Tibial artery (tissue), 4 donors: ENCODE measurements at regions not wholly inside any gene's neighbourhood (a gene's known extent, or its start where the extent isn't known, plus 50 kb on each side); places are given as distances from the start of the nearest gene placed in this dataset.

ENCODE experiments used
- DNase-seq, 2 donors: peaks; one replicate each; pipeline ENCODE4 v3.0.0-alpha.2; 2019
- H3K27ac ChIP-seq, 2 donors: fragments of 200-600 bp; sonication (generic) in 1 of 2; 1 replicate in 1 of 2; 2 replicates in 1 of 2; pipeline ENCODE4 v1.5.1; 2018 to 2019; ENCODE audit warnings: mild to moderate bottlenecking in 1 of 2
- H3K27me3 ChIP-seq, 2 donors: fragments of 200-600 bp; sonication (generic) in 1 of 2; one replicate each; pipeline versions ENCODE4 v1.5.1 to v1.6.0; 2016 to 2019
- H3K36me3 ChIP-seq, 3 donors: fragments of 200-600 bp; sonication (generic) in 2 of 3; one replicate each; pipeline ENCODE4 v1.5.1; 2016 to 2019; ENCODE audit warnings: mild to moderate bottlenecking in 2 of 3
- H3K4me1 ChIP-seq, 4 donors: fragments of 200-600 bp; sonication (generic) in 2 of 4; 1 replicate in 3 of 4; 2 replicates in 1 of 4; pipeline ENCODE4 v1.5.1; 2016 to 2019
- H3K4me3 ChIP-seq, 2 donors: fragments of 200-600 bp; sonication (generic) in 1 of 2; 1 replicate in 1 of 2; 2 replicates in 1 of 2; pipeline ENCODE4 v1.5.1; 2018 to 2019; ENCODE audit warnings: mild to moderate bottlenecking in 2 of 2
- H3K9me3 ChIP-seq, 3 donors: fragments of 200-600 bp; sonication (generic) in 1 of 3; one replicate each; pipeline ENCODE4 v1.5.1; 2016 to 2019
- CTCF ChIP-seq, 2 experiments: fragments of 200-600 bp in 1 of 2; fragments of 450-650 bp in 1 of 2; IDR thresholded peaks; one replicate each; pipeline ENCODE4 v1.5.1; 2017 to 2019; ENCODE audit warnings: antibody characterized with exemption in 2 of 2, mild to moderate bottlenecking in 1 of 2, moderate library complexity in 1 of 2
- intact Hi-C: fragments of 100-400 bp; cut with DNase I; formaldehyde crosslinking; loops from one replicate; pipeline ENCODE4 v1.15.0; 2023; ENCODE audit warnings: low total_unique reads

GRCh38 chr6:43913375-43914271 lies 143.6 kb downstream of the VEGFA start:
- Histone ChIP-seq H3K36me3 (no peaks in the 10 kb centered on the region), H3K27me3 (no peaks in the 10 kb centered on the region), H3K27ac (no peak overlapping the region), H3K4me1 (no peaks in the 10 kb centered on the region), H3K4me3 (no peak overlapping the region), H3K9me3 (no peaks in the 10 kb centered on the region)
- DNase-seq = no peak
- intact Hi-C loops = no loop called here
- no peak for TF ChIP-seq CTCF (IDR thresholded peaks at IDR 0.05)

DNA sequence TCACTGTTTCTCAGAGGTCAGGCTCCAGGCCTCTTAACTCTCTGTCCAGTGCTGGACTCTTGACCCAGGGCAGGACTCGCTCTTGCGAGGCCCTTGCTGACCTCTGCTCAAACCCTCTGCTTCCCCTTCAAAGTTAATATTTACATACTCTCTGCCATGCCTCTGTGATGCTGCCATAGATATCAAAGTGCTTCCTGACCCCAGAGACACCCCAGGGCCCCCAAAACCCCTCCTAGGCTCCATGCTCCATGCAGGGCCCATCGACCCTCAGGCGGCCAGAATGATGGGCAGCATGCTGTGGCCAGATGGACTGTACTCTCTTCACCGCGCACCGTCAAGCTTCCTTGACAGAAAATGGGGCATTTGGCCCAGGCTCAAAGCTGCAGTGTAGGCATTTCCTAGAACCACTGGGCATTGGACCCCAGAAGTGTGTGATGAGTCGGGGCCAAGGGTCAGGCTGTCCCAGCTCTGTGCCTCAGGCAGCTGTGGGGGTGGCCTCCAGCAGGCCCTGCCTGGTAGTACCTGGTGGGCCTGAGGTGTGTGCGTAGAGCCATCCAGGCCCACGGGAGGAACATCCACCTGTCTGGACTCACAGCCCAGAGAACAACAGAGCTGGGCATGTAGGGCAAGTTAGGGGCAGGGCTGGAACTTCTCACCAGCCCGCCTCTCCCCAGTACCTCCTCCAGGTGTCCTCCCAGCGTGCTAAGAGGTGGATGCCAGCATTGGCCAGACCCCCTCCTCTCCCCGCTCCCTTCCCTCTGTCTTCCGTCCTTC lies 142.8 kb downstream of the VEGFA start:
- intact Hi-C loops = no loop called here
- H3K27me3 ChIP-seq = peaks cover 0 to 3% of the 10 kb centered on the region in 2 donors
- H3K4me3 ChIP-seq = no peak overlapping the region
- no peak overlapping the region for H3K27ac ChIP-seq
- no peaks in the 10 kb centered on the region for H3K36me3 ChIP-seq
- no peaks in the 10 kb centered on the region for H3K9me3 ChIP-seq
- no peak for DNase-seq
- no peak for TF ChIP-seq CTCF (IDR thresholded peaks at IDR 0.05)
- no peaks in the 10 kb centered on the region for H3K4me1 ChIP-seq

GRCh38 chr6:43912116-43912577 lies 142.1 kb downstream of the VEGFA start:
- Histone ChIP-seq H3K27me3 (peaks cover 0 to 4% of the 10 kb centered on the region in 2 donors), H3K4me3 (no peak overlapping the region), H3K4me1 (no peaks in the 10 kb centered on the region), H3K27ac (no peak overlapping the region), H3K9me3 (no peaks in the 10 kb centered on the region), H3K36me3 (no peaks in the 10 kb centered on the region)
- intact Hi-C loops = no loop called here
- DNase-seq = no peak
- TF ChIP-seq CTCF (IDR thresholded peaks at IDR 0.05) = no peak

DNA sequence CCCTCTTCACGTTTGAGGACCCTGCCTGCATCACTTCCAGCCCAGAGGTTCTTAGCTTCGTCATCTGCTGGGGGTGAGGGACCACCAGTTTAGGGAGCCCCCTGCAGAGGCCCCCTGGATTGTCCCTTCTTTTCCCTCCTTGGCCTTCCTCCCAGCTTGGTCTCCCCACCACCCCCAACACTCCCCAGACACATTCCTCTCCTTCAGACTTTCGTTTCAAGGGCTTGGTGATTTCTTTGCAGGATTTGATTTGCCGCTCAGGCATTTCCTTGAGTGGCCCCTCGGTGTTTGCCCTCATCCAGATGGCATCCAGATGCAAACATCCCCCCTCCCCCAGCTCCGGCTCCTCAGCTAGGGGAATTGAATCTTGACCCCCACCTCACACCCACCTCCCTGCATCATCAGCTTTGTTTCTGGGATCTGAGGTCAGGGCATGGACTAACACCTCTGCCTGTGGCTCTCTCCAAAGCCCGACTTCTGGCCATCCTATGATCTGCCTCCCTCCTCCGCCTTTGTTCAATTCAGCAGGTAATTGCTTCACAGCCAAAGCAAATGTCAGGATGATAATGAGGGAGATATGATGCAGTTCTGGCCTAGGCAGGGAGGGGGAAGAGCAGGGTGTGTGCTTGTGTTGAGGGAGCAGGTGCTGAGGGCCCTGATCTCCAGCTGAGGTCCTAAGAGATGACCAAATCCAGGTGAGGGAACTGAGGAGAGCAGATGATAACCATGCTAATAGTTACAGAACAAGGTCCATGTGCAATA lies 141.5 kb downstream of the VEGFA start:
- no peaks in the 10 kb centered on the region for H3K9me3 ChIP-seq
- intact Hi-C loops = no loop called here
- no peaks in the 10 kb centered on the region for H3K4me1 ChIP-seq
- H3K27ac ChIP-seq = no peak overlapping the region
- no peak for DNase-seq
- TF ChIP-seq CTCF (IDR thresholded peaks at IDR 0.05) = no peak
- H3K4me3 ChIP-seq = no peak overlapping the region
- H3K27me3 ChIP-seq = peaks cover 0 to 9% of the 10 kb centered on the region in 2 donors
- no peaks in the 10 kb centered on the region for H3K36me3 ChIP-seq

DNA sequence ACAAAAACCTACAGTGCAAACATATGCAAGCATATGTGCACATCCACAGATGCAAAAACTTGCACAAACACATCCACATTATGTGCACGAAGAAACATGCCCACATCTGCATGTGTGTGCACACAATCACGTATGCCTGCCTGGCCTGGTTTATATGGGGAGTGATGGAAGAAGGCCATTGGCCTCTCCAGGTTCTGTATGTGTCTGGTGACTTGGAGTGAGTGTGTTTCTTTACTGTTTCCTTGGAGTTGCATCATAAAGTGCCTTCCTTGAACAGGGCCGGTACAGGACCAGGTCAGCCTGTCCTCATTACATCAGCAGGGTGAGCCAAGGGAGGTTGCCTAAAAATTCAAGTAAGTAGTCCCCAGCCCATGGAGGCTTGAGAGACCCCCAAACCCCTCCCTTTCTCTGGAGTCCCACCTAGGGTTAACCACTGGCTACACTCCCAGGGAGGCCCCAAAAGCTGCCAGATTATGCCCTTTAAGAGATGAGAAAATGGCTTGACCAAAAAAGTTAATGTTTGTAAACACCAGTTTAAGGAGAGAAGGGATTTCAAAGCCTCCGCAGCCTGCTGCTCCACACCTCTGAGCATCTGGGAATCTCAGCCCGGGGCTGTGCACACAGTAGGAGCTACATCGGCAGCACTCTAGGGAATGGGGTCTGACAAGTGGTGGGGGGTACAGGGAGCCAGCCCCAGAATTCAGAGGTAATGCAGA lies 140.8 kb downstream of the VEGFA start:
- no peak for TF ChIP-seq CTCF (IDR thresholded peaks at IDR 0.05)
- intact Hi-C loops = no loop called here
- no peak overlapping the region for H3K27ac ChIP-seq
- peaks cover 0 to 11% of the 10 kb centered on the region in 2 donors for H3K27me3 ChIP-seq
- H3K4me3 ChIP-seq = no peak overlapping the region
- no peaks in the 10 kb centered on the region for H3K9me3 ChIP-seq
- no peaks in the 10 kb centered on the region for H3K4me1 ChIP-seq
- H3K36me3 ChIP-seq = no peaks in the 10 kb centered on the region
- no peak for DNase-seq
